ENCODE measurements at regions not wholly inside any gene's neighbourhood (a gene's known extent, or its start where the extent isn't known, plus 50 kb on each side); places are given as distances from the start of the nearest gene placed in this dataset.
"Not testable (repeated sequence)": the region's sequence is repeated elsewhere in the genome, so short reads cannot be mapped to it uniquely, and the experiment has no call there.

DNA sequence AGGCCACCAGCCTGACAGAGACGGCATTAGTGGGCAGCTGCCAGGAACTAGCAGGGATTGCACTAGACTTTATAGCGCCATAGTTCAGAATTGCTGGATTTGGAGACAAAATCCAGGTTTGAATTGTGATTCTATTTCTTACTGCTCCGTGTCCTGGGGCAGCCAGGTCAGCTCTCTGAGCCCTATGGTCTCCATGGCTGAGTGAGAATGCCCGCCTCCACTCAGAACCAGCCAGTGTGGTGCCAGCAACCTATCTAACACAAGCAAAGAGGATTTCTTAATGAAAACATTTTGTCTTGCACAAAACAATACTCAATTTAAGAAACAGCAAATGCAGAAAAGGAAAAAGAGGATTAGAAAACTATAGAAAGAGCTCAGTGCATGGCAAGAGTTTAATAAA is 225.4 kb downstream of the ANKRD30B start:
- H3K9me3 Mint-ChIP-seq; H3K27me3 Mint-ChIP-seq (ENCODE audit: low read depth in 3 of 3); H3K4me1 Mint-ChIP-seq; H3K4me3 Mint-ChIP-seq; H3K36me3 Mint-ChIP-seq; DNase-seq; H3K27ac Mint-ChIP-seq: not testable (repeated sequence)

DNA sequence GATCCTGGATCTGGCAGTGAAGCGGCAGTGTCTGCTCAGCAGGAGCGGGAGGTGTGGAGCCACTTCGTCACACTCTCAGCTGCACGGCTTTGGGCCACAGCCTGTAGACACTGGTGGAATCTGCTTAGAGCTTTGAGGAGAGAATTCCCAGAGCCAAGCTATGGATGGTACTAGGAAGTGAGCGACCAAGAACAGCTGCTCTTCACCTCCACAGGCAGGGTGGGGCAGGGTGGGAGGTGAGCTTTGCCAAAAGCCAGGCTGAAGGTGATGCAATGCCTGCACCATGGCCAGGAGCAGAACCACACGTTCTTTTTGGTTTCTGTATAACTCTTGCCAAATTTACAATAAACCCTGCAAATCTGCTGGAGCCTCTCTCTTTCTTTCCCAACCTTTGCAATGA is 226.1 kb downstream of the ANKRD30B start:
- Mint-ChIP-seq H3K4me3 (no peak overlapping the region), H3K9me3 (peaks cover 0 to 4% (median 2%) of the 10 kb centered on the region in 6 donors), H3K27me3 (ENCODE audit: low read depth in 3 of 3) (peaks cover 2 to 4% (median 2%) of the 10 kb centered on the region in 3 donors), H3K27ac (no peak overlapping the region), H3K4me1 (no peaks in the 10 kb centered on the region), H3K36me3 (no peaks in the 10 kb centered on the region)
- DNase-seq: no peak

DNA sequence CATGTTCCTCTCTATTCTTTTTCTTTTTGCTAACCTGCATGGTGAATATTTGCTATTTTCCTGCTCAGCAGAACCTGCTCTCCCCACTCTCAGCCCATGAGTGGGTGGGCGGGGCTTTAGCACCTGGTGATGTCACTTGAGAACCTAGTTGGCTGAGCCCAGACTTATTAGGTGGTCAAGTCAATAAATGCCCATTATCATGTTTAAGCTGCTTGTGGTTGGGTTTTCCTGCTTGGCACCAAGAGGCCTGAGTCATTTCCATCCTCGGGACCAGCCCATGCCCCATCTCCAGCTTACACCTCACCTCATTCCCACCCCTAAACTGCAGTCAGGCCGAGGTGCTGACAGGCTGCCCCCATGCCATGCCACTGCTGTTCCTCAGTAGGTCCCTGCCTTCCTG is 226.6 kb downstream of the ANKRD30B start:
- DNase-seq: no peak
- Mint-ChIP-seq H3K27ac (no peak overlapping the region), H3K9me3 (peaks cover 0 to 4% (median 2%) of the 10 kb centered on the region in 6 donors), H3K4me1 (no peaks in the 10 kb centered on the region), H3K4me3 (no peak overlapping the region), H3K27me3 (ENCODE audit: low read depth in 3 of 3) (peaks cover 2 to 4% (median 2%) of the 10 kb centered on the region in 3 donors), H3K36me3 (no peaks in the 10 kb centered on the region)

DNA sequence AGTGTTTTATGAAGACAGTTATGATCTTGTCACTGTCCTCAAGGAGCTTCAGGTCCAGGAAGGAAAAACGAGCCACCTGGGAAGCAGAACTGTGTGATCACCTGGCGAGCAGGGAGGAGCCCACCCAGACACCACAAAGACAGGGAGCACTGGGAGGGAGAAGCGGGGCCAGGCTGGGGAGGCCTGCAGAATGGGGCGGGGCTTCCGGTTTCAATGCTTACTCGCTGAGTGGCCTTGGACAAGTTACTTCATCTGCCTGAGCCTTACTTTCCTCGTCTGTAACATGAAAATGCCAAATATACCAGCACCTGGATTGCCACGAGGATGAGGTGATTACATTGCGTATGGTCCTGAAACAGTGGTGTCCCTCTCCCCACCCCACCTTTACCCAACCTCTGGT is 227.5 kb downstream of the ANKRD30B start:
- no peak for DNase-seq
- no peaks in the 10 kb centered on the region for H3K4me1 Mint-ChIP-seq
- peaks cover 2 to 5% (median 4%) of the 10 kb centered on the region in 3 donors for H3K27me3 Mint-ChIP-seq (ENCODE audit: low read depth in 3 of 3)
- H3K36me3 Mint-ChIP-seq: no peaks in the 10 kb centered on the region
- H3K27ac Mint-ChIP-seq: no peak overlapping the region
- no peak overlapping the region for H3K4me3 Mint-ChIP-seq
- H3K9me3 Mint-ChIP-seq: peaks cover 0 to 10% (median 2%) of the 10 kb centered on the region in 6 donors

DNA sequence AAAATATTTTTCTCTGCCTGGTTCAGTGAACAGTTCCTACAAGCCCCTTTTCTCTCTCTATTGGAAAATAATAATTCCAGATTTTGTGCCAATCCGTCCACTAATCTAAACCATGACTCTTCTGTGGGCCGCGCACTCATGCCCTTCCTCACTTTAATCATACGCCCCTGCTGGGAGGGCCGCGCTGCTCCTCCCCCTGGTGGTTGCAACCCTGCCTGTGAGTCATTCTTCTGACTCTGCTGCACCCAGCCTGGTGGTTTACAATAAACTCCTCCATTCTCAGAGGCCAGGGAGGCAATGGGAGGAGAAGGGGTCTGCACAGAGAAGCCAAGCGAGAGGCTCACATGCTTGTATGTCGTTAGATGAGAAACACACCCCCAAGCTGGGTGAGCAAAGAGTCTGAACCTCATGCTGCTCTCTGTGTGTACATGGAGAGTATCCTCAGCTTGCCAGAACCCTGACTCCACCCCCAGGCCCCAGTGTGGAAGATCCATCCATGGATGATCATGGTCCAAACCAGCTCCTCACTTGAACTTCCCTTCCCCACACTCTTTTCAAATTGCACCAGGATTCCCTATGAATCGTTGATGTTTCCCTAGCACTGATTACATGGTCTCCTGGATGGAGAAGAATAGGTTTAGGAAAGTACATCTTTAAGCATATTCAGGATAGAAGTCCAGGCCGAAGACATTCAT is 228.9 kb downstream of the ANKRD30B start:
- no peak overlapping the region for H3K4me3 Mint-ChIP-seq
- no peaks in the 10 kb centered on the region for H3K36me3 Mint-ChIP-seq
- H3K9me3 Mint-ChIP-seq: peaks cover 0 to 10% (median 3%) of the 10 kb centered on the region in 6 donors
- no peaks in the 10 kb centered on the region for H3K4me1 Mint-ChIP-seq
- H3K27ac Mint-ChIP-seq: no peak overlapping the region
- DNase-seq: no peak
- H3K27me3 Mint-ChIP-seq (ENCODE audit: low read depth in 3 of 3): peaks cover 2 to 5% (median 4%) of the 10 kb centered on the region in 3 donors

DNA sequence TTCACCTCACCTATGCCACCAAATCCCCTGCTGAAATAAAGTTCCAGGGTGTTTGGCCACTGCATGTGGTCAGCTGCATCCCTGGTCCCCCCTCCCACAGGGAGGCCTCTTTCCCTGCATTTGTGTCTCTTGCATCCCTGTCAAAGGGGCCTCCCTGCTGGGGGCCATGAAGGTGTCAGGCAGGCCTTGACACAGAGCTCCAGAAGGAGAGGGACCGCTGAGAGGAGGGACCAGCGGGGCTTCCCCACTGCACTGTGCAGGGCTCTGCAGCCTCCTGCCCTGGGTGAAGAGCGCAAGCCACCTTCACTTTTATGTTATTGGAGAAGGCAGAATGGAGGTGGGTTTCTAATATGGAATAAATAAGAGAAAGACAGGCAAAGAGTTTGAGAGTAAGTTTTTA is 230.2 kb downstream of the ANKRD30B start:
- Mint-ChIP-seq H3K27ac (no peak overlapping the region), H3K9me3 (peaks cover 0 to 10% (median 3%) of the 10 kb centered on the region in 6 donors), H3K27me3 (ENCODE audit: low read depth in 3 of 3) (peaks cover 0 to 3% (median 0%) of the 10 kb centered on the region in 3 donors), H3K4me3 (no peak overlapping the region), H3K4me1 (no peaks in the 10 kb centered on the region), H3K36me3 (no peaks in the 10 kb centered on the region)
- DNase-seq: no peak

DNA sequence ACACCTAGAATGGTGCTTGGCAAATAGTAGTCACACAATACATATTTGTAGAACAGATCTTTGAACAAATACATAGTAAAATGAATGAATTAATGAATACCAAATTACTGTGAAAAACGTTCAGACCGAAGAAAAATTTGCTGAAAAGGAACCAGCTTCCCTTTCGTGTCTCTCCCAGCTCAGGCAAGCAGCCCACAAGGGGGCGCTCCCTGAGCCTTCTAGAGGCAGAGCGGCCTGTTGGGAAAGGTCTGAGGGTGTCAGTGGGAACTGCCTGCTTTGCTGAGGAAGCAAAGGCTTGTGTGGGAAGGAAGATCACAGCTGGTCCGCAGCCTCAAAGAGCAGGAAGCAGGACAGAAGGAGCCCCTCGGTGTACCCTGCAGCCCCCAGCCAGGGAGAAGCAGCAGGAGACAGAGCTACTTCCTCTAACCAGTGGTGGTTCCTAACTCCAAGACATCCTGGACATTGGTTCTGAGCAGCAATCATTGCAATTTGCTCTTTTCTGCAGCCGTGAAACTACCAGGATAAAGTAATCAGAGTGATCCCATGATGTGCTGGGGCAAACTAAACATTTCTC is 231.1 kb downstream of the ANKRD30B start:
- DNase-seq: no peak
- Mint-ChIP-seq H3K4me1 (no peaks in the 10 kb centered on the region), H3K36me3 (no peaks in the 10 kb centered on the region), H3K9me3 (peaks cover 0 to 10% (median 3%) of the 10 kb centered on the region in 6 donors), H3K4me3 (no peak overlapping the region), H3K27me3 (ENCODE audit: low read depth in 3 of 3) (peaks cover 0 to 3% (median 0%) of the 10 kb centered on the region in 3 donors), H3K27ac (no peak overlapping the region)

DNA sequence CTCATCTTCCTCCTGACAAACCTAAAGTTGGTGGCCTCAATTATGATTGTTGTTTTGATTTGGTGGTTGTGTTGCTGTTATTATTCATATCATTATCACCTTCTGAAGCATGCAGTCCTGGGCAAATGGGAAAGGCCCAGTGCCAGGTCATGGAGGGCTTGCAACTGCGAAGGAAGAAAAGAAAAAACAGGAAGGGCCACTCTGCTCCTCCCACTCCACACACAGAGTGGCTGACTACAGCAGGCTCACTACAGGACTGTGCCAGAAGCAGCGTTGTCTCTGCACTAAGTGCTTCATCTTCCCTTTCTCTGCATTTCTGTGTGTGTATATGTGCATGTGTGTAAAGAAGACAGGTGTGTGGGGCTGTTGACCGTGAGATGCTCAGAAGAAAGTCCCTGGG is 231.9 kb downstream of the ANKRD30B start:
- Mint-ChIP-seq H3K36me3 (no peaks in the 10 kb centered on the region), H3K27ac (no peak overlapping the region), H3K9me3 (peaks cover 0 to 10% (median 3%) of the 10 kb centered on the region in 6 donors), H3K4me3 (no peak overlapping the region), H3K27me3 (ENCODE audit: low read depth in 3 of 3) (peaks cover 0 to 3% (median 0%) of the 10 kb centered on the region in 3 donors), H3K4me1 (no peaks in the 10 kb centered on the region)
- no peak for DNase-seq

DNA sequence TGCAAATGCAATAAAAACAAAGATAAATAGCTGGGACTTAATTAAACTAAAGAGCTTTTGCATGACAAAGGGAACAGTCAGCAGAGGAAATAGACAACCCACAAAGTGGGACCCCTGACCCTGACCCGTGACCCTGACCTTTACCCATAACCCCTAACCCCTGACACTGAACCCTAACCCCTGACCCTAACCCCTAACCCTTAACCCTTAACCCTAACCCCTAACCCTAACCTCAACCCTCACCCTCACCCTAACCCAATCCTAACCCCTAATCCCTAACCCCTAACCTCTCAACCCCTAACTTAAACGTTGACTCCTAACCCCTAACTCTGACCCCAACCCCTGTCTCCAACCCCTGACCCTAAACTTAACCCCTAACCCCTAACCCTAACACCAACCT is 236.6 kb downstream of the ANKRD30B start:
- not testable (repeated sequence) for H3K27ac Mint-ChIP-seq; H3K4me1 Mint-ChIP-seq; H3K27me3 Mint-ChIP-seq (ENCODE audit: low read depth in 3 of 3); H3K4me3 Mint-ChIP-seq; H3K9me3 Mint-ChIP-seq; H3K36me3 Mint-ChIP-seq; DNase-seq

DNA sequence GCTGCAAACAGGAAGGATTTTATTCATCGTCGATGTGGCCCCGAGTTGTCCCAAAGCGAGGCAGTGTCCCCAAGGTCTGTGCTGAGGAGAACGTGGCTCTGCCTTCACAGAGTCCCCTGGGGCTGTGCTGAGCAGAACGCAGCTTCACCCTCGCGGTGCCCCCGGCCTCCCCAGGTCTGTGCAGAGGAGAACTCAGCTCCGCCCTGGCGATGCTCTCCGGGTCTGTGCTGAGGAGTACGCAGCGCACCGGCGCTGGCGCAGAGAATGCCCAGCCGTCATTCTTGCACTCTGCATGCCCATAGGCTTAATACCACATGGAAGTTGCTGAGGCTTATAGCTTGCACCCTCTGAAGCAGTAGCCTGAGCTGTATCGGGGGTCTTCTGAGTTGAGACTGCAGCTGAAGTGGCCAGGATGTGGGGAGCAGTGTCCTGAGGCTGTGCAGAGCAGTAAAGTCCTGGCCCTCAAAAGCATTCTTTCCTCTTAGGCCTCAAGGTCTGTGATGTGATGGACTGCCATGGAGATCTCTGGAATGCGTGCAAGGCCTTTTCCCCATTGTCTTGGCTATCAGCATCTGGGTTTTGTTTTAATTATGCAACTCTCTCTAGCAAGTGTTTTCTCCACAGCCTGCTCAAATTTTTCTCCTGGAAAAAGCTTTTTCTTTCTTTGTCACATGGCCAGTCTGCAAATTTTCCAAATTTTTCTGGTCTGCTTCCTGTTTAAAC is 237.5 kb downstream of the ANKRD30B start:
- not testable (repeated sequence) for H3K36me3 Mint-ChIP-seq; H3K4me3 Mint-ChIP-seq; DNase-seq; H3K9me3 Mint-ChIP-seq; H3K27ac Mint-ChIP-seq; H3K4me1 Mint-ChIP-seq; H3K27me3 Mint-ChIP-seq (ENCODE audit: low read depth in 3 of 3)

DNA sequence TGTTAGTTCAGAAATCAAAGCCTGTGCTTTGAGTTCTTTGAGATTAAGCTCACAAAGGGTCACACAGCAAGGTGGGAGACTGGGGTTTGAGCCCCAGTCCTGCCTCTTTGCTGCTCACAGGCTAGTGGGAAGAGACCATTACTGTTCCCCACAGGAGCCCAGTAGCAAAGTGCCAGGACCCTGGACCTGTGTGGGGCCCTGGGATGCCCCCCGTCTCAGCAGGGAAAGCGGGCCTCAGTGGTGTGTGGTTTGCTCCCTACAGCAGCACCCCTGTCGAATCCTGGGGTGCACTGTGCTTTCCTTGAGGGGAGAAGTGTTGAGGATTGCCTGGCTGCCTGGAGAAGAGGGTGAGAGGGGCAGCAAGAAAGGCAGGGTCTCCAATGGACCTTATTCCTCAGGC is 239.4 kb downstream of the ANKRD30B start:
- H3K9me3 Mint-ChIP-seq; H3K27me3 Mint-ChIP-seq (ENCODE audit: low read depth in 3 of 3); H3K36me3 Mint-ChIP-seq; H3K27ac Mint-ChIP-seq; H3K4me3 Mint-ChIP-seq; DNase-seq; H3K4me1 Mint-ChIP-seq: not testable (repeated sequence)

DNA sequence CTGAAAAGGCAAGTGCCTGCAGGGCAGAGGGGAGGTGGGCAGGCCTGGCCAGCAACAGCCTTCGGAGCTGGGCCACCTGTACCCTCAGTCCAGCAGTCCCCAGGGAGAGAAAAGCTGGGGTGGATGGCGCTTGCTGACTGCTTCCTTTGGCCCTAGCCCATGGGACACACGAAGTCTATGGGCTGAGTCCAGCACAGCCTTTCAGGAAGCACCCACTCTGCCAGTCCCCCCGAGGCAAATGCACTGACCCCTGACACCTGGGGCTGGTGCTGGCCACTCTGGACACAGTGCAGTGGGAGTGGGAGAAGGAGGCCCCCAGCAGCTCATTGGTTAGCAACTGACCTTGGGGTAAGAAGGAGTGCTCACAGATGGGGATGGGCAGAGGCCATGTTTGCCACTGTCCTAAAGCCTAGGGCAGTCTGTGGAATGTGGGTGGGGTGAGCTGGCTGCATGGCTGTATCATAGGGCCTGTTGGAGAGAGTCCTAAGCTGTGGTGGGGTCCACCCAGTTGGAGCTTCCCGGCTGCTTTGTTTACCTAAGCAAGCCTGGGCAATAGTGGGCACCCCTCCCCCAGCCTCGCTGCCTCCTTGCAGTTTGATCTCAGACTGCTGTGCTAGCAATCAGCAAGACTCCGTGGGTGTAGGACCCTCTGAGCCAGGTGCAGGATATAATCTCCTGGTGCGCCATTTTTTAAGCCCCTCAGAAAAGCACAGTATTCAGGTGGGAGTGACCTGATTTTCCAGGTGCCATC is 240.2 kb downstream of the ANKRD30B start:
- H3K27me3 Mint-ChIP-seq (ENCODE audit: low read depth in 3 of 3); H3K9me3 Mint-ChIP-seq; H3K4me1 Mint-ChIP-seq; DNase-seq; H3K27ac Mint-ChIP-seq; H3K36me3 Mint-ChIP-seq; H3K4me3 Mint-ChIP-seq: not testable (repeated sequence)

DNA sequence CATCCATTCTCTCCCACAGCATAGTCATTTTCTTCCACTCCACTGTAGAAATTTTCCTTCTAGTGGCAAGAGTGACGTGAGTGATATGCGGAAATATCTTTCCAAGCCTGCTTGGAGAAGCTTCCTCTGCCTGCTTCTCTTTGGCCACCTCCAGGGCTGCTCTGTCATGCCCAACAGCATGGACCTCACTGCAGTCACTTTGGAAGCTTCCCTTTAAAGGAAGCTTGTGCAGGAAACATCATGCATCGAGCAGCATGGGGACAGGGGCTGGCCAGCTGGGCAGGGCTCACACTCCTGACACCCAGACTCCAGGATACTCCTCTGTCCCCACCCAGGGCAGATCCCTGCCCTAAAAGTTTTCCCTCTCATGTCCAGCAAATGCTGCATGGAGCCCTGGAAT is 241.6 kb downstream of the ANKRD30B start:
- H3K9me3 Mint-ChIP-seq; H3K4me1 Mint-ChIP-seq; H3K27ac Mint-ChIP-seq; DNase-seq; H3K27me3 Mint-ChIP-seq (ENCODE audit: low read depth in 3 of 3); H3K4me3 Mint-ChIP-seq; H3K36me3 Mint-ChIP-seq: not testable (repeated sequence)

DNA sequence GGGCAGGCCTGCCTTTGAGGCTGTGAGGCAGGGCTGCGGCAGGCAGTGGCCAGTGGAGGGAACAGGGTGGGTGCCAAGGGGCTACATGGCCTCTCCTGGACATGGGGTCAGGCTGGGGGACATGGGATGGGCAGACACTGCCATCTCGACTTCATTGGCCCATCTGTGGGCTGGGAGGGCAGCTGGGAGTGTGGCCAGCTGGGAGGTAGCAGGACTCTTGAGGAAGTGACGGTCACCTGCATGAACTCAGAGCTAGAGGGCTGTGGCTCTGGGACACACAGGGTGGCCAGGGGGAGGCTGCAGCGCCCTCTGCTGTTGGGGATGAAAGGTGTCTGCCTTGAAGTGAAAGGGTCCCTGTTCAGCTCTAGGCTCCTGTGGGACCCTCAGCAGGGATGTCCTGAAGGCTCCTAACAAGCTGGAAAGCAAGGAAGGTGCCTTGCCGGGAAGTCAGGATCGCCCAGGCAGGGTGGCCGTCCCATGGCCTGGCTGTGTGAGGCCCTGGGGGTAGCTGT is 244.0 kb downstream of the ANKRD30B start:
- H3K4me3 Mint-ChIP-seq; H3K27ac Mint-ChIP-seq; H3K4me1 Mint-ChIP-seq; H3K36me3 Mint-ChIP-seq; H3K27me3 Mint-ChIP-seq (ENCODE audit: low read depth in 3 of 3); H3K9me3 Mint-ChIP-seq; DNase-seq: not testable (repeated sequence)

Measured in immature natural killer cell (primary cell).